AG10803 (cell line): ENCODE measurements at regions not wholly inside any gene's neighbourhood (a gene's known extent, or its start where the extent isn't known, plus 50 kb on each side); places are given as distances from the start of the nearest gene placed in this dataset.

Experiments
- DNase-seq: peaks from one replicate; pipeline ENCODE4 v3.0.0; 2010; ENCODE audit warnings: low read depth
- H3K4me3 ChIP-seq: 2 replicates; pipeline ENCODE4 v1.5.1; 2011; ENCODE audit warnings: mild to moderate bottlenecking, low read length, control low read depth
- TF ChIP-seq, protein P1 (sequence below): conservative IDR thresholded peaks from 2 replicates; pipeline ENCODE4 v1.5.1; 2011; ENCODE audit warnings: mild to moderate bottlenecking, low read length, control low read depth, inconsistent platforms

DNA sequence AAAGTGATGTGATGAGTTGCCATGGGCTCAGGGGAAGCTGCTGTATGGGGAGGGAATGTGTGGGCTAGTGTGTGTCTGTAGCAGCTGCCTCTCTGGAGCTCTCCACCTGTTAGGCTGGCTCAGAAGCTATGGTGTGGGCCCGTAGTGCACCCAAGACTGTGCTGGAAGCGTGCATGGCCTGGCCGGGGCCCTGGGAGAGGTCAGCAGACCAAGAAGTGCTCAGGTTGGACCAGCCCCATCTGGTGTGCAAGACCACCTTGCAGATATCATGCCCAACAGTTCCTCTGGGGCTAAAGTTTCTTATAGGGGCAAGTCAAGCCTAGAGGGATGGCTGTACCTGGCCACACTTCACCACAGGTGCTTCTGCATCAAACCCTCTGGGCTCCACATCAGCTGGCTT, 274.4 kb upstream of the CCDC179 start:
- TF ChIP-seq, protein P1, sequence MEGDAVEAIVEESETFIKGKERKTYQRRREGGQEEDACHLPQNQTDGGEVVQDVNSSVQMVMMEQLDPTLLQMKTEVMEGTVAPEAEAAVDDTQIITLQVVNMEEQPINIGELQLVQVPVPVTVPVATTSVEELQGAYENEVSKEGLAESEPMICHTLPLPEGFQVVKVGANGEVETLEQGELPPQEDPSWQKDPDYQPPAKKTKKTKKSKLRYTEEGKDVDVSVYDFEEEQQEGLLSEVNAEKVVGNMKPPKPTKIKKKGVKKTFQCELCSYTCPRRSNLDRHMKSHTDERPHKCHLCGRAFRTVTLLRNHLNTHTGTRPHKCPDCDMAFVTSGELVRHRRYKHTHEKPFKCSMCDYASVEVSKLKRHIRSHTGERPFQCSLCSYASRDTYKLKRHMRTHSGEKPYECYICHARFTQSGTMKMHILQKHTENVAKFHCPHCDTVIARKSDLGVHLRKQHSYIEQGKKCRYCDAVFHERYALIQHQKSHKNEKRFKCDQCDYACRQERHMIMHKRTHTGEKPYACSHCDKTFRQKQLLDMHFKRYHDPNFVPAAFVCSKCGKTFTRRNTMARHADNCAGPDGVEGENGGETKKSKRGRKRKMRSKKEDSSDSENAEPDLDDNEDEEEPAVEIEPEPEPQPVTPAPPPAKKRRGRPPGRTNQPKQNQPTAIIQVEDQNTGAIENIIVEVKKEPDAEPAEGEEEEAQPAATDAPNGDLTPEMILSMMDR: no peak
- no peak overlapping the region for H3K4me3 ChIP-seq
- DNase-seq: no peak

DNA sequence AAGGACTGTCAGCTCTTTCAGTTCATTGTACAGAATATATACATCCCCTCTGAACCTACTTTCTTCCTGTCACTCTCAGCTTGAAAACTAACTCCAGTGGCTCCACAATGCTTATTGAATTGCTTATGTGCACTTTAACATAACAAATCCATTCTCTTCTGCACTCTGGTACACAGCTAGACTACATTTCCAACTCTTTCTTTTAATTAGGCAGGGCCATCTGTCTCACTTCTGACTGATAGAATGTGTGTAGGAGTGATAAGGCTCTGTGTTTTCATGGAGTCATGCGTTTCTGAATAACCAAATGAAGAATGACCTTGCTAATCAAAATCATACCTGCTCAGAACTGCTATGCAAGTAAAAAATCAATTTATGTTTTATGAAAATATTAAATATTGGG, 278.5 kb upstream of the CCDC179 start:
- DNase-seq: no peak
- H3K4me3 ChIP-seq: no peak overlapping the region
- TF ChIP-seq, protein P1: no peak

DNA sequence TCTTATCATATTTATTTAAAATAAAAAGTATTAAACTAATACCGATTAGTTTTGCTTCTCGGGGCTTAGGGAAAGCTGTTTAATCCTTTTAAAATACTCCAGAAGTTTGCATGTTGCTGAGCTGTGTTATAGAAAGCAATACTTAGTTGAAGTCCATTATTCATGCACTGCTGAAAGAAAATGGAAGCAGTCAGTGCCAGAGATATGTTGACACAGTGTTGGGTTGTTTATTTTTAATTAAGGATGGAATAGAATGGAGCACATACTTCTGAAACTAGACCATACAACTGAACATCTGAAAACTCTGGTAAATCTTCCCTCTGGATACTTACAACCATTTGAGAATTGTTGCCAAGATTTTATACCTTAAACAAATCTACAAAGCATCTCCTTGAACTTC, 282.7 kb upstream of the CCDC179 start:
- TF ChIP-seq, protein P1: no peak
- no peak overlapping the region for H3K4me3 ChIP-seq
- DNase-seq: no peak

DNA sequence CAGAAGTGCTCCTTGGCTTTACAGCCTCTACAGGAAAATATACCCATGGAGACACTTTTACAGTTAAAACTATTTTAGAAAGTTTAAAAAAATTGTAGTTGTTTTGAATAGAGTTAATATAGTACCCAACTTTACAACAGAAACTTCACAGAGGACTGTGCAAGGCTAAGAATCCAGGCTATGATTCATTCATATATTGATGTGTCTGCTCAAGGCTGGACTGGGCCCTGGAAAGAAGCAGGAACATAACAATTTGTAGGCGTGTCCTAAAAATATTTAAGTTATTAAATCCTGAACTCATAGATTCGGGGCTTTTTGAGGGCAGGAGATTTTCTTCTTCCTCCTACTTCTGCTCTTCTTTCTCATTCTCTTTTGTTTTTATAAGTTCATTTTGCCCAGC, 291.5 kb upstream of the CCDC179 start:
- TF ChIP-seq, protein P1: no peak
- no peak overlapping the region for H3K4me3 ChIP-seq
- DNase-seq: no peak

DNA sequence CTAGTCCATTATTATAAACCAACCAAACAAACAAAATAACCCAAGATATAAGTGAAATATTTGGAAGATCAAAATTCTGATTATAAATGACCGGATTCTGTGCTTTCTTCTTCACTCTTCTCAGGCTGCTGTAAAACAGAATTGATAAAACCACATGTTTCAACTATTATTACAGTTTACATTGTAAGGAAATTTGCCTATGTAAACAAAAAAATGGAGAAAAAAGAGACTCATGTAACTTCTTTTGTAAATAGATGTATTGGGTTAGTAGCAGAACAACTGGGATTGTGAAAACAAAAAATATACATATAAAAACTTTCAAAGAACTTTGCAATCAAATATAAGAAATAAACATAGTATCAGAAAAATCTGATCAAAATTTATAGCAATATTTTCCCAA, 295.2 kb upstream of the CCDC179 start:
- no peak overlapping the region for H3K4me3 ChIP-seq
- TF ChIP-seq, protein P1: no peak
- no peak for DNase-seq

DNA sequence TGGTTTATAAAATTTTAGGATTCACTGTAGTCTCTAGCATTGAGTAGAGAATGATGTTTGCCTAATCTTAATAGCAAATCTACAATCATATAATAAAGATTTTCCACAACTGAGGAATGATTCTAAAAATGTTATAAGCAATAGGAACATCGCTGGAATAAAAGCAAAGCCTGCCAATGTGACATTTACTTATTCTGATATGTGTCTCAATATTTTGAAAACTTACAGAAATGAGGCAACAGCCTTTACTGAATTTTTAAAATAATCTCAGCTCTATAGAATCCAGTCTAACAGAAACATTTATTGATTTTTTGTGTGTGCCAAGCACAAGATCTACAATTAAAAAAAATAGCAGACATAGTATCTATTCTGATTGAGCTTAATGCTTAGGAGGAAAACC, 303.7 kb upstream of the CCDC179 start:
- TF ChIP-seq, protein P1: no peak
- no peak for DNase-seq

DNA sequence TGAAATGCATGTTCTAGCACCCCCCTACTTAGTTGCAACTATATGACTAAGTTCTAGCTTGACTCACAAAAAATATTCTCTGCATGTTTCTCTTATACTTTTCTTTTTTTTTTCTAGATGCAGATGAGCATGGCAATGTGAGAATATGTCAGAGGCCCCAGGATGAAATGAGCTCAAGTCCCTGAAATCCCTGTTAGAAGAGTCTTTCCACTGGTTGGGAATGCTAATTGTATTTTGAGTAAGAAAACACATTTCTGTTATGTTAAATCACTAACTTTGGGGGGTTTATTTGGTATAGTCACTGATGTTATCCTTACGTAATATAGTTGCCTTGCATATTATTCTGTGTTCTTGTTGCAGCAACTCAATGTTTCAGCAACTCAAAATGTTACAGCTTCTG, 306.1 kb upstream of the CCDC179 start:
- DNase-seq: no peak
- H3K4me3 ChIP-seq: no peak overlapping the region
- TF ChIP-seq, protein P1: no peak

More for the DNA sequence above, 303.7 kb upstream of the CCDC179 start:
- no peak overlapping the region for H3K4me3 ChIP-seq
